Fibroblast of skin of back (primary cell): ENCODE measurements at regions not wholly inside any gene's neighbourhood (a gene's known extent, or its start where the extent isn't known, plus 50 kb on each side); places are given as distances from the start of the nearest gene placed in this dataset.
"Not testable (repeated sequence)": the region's sequence is repeated elsewhere in the genome, so short reads cannot be mapped to it uniquely, and the experiment has no call there.

Experiments
- DNase-seq: peaks from one replicate; pipeline ENCODE4 v3.0.0-alpha.2; 2013

DNA sequence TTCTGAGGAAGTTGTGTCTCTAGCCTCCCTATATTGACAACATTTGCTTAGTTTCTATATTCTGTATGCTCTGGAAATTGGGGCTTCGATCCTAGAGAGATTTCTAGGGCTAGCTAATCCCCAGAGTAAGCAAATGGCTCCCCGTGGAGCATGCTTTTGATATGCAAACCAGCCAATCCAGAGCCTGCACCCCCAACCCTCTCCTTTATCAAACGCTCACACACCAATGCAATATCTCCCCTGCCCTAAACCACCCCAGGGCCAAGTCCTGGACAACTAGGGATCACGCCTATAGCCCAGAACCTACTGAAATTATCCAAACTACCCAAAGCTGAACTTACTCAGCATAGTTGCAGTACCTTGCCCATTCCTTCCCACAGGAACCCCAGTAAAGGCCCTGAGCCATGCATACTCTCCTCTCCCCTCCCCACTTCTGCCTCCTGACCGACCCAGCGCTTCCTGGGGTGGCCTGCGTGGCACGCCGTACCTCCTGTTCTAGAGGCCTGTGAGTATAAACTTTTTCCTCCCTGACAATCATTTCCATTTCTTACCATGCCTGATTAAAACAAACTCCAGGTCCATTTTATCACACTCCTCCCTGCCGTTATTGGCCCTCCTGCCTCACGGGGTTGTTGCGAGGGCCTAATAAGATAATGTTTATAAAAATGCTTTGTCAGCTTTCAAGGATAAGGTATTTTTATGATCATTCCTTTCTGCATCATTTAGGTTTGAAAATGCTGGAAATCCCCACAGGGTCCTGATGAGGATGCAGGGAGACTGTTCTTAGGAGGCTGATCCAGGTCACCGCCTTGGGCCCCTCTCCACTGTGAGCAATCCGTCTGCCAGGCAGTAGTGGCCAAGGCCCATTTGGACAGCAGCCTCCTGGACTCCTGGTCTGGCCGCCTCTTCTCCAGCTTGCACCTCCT, 102.7 kb downstream of the TENT5C start:
- DNase-seq, result no peak

- DNase-seq, result no peak
Measured at GRCh38 chr1:117709249-117709691, 103.4 kb downstream of the TENT5C start.

GRCh38 chr1:117710710-117711109, 104.9 kb downstream of the TENT5C start:
- DNase-seq, result no peak

GRCh38 chr1:117712621-117713020, 106.8 kb downstream of the TENT5C start:
- DNase-seq, result no peak

- DNase-seq, result no peak
Measured at GRCh38 chr1:117714546-117714945, 108.7 kb downstream of the TENT5C start.

GRCh38 chr1:117716030-117716429, 110.2 kb downstream of the TENT5C start:
- DNase-seq, result not testable (repeated sequence)

DNA sequence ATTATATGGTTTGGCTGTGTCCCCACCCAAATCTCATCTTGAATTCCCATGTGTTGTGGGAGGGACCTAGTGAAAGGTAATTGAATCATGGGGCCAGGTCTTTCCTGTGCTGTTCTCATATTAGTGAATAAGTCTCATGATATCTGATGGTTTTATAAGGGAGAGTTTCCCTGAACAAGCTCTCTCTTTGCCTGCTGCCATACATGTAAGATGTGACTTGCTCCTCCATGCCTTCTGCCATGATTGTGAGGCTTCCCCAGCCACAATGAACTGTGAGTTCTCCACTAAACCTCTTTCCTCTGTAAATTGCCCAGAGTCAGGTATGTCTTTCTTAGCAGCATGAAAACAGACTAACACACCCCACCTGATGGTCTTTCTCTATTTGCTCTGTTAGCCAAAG, 112.1 kb downstream of the TENT5C start:
- DNase-seq, result not testable (repeated sequence)

DNA sequence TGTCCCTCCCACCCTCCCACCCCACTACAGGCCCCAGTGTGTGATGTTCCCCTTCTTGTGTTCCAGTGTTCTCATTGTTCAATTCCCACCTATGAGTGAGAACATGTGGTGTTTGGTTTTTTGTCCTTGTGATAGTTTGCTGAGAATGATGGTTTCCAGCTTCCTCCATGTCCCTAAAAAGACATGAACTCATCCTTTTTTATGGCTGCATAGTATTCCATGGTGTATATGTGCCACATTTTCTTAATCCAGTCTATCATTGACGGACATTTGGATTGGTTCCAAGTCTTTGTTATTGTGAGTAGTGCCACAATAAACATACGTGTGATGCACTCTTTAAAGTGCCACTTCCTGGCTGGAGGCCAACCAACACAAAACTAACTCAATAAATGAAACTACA, 112.7 kb downstream of the TENT5C start:
- DNase-seq, result not testable (repeated sequence)

DNA sequence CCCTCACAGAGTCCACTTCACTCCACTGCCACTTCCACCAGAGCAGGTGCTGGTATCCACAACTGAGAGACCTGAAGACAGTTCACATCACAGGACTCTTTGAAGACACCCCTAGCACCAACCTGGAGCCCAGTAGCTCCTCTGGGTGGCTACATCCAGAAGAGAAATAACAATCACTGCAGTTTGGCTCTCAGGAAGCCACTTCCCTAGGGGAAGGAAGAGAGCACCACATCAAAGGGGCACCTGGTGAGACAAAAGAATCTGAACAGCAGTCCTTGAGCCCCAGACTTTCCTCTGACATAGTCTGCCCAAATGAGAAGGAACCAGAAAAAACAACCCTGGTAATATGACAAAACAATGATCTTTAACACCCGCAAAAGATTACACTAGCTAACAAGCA, 113.2 kb downstream of the TENT5C start:
- DNase-seq, result no peak

DNA sequence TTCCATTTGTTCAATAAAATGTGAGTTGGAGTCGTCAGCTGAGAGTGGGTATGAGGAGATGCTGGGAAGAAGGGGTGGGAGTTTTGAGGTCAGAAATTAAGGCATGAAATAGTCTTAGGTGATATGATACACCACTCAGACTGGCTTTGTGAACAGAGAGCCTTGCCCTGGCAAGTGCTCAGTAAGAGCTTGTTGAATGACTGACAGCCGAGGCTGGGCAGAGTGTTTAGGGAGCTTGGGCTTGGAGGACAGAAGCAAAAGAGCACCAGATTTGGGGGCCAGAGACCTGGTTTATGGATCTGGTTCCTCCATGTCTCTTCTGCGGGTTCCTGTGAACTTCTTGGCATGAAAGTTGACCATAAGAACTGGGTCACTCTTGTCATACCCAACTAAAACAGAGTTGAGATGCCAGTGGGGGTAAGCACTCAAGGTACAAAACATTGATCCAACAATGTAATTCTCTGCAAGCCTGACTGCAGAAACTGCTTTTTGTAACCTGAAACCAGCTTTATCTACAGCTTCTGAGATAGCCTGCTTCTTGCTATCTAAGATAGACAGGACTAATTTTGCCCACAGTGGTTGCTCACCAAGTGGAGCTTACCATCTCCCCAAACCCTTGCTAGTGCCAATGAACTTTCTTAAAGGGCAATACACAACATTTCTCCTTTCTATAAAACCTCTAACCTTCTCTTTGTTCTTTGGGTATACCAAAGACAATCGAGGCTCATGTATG, 126.4 kb downstream of the TENT5C start:
- DNase-seq, result no peak

GRCh38 chr1:117732956-117733355, 127.1 kb downstream of the TENT5C start:
- no peak for DNase-seq

GRCh38 chr1:117734403-117734802, 128.6 kb downstream of the TENT5C start:
- no peak for DNase-seq

DNA sequence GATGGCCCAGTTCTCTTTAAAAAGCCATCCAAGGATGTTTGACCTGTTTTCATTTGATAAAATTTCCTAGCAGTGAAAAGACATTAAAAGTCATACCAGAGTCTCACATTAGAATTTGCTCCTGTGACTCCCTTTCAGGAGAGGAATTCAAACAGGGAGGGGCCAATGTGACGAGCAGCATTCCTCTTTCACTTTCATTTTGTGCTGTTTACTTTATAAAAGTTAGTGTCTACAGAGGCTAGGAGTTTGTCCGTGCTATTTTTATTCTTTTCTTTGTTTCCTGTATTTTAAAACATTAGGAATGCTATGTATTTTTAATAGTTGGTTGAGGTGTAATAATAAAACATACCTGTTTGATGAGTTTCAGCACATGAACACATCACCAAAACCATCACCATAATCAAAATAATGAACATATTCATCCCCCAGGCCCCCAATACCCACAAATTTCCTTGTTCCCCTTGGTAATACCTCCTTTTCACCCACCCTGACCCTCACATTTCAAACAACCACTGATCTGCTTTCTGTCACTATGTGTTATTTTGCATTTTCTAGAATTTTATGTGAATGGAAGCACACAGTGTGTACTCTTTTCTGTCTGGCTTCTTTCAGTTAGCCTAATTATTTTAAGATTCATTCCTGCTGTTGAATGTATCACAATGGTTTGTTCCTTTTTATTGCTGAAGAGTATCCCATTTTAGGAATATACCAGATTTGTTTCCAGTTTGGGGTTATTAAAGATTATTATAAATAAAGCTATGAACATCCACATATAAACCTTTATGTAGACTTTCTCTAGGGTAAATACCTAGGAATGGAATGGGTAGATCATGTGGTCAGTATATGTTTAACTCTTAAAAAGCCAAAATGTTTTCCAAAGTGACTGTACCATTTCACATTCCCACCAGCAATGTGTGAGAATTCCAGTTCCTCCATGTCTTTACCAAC, 129.5 kb downstream of the TENT5C start:
- DNase-seq, result peak; percentile 67

DNA sequence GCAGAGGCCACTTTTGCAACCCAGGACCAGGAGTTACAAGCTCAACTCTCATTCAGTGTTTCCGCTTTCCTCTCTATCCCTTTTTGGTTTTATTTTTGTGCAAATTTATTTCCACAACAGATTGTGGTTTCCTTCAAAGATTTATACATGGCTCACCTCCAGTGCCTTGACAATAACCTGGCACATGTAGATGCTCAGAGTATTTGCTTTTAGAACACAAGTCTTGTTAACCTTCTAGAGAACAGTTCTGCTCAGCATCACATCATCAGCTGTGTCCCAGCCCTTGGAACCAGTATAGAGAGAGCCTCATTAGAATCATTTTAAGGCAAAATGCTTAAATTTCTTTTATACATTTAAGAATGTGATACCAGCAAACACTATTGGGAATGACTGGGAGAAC, 133.7 kb downstream of the TENT5C start:
- no peak for DNase-seq

GRCh38 chr1:117740496-117740895, 134.6 kb downstream of the TENT5C start:
- DNase-seq, result no peak

DNA sequence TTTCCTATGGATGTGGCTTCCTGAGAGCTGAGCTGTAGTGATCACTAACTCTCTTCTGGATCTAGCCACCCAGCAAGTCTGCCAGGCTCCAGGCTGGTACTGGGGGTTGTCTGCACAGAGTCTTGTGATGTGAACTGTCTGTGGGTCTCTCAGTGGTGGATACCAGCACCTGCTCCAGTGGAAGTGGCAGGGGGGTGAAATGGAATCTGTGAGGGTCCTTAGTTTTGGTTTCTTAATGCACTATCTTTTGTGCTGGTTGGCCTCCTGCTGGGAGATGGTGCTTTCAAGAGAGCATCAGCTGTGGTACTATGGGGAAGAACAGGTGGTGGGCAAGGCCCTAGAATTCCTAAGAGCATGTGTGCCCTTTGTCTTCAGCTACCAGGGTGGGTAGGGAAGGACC, 140.7 kb downstream of the TENT5C start:
- not testable (repeated sequence) for DNase-seq

- no peak for DNase-seq
Measured at GRCh38 chr1:117747605-117748004, 141.8 kb downstream of the TENT5C start.

DNA sequence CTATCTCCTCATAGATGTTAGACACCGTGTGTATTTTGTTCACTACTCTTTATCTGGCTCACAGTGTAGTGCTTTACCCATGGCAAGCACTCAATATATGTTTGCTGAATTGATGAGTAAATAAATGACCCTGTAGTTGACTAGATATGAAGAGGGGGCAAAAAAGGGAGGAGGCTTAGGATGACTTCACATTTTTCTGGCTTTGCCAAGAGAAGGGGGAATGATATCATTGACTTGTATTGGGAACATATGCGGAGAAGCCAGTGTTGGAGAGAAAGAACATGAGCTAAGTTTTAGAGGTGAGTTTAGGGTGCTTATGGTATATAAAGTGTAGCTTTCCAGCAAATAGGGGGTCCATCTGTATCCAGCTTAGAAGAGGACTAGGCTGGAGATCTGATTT, 145.5 kb downstream of the TENT5C start:
- no peak for DNase-seq

GRCh38 chr1:117752661-117753060, 146.8 kb downstream of the TENT5C start:
- DNase-seq, result no peak

DNA sequence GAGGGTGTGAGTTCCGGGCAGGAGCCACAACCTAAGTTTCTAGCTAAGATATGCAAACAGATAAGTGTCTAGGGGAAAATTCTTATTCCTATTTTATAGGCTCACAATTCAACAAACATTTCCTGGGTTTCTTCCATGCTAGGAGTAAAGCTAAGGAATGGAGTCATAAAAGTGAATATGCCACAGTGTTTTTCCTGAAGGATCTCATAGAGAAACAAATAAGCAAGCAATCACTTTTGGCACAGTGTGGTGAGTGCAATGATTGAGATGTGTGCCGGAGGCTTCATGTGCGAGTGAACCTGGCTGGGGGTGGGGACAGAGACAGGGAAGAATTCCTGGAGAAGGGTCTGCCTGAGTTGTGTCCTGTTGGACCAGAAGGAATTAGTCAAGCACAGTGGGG, 147.4 kb downstream of the TENT5C start:
- DNase-seq, result no peak

DNA sequence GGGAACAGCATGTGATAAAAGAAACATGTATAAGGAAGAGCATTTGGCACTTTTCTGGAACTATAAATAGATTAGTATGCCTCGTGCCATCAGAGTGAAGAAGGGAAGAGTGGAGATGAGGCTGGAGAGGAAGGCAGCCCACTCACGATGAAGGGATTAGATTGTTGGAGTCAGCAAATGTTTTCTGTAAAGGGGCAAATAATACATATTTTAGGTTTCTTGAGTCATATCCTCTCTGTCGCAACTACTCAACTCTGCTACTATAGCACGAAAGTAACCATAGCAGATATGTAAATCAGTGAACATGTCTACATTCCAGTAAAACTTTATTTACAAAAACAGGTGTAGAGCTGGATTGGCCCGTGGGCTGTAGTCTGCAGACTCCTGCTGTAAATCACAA, 147.8 kb downstream of the TENT5C start:
- DNase-seq, result peak; percentile 63
